ENCODE measurements at regions not wholly inside any gene's neighbourhood (a gene's known extent, or its start where the extent isn't known, plus 50 kb on each side); places are given as distances from the start of the nearest gene placed in this dataset.
A peak's percentile ranks its signal among the peaks of the same experiment; 100 is the strongest.

DNA sequence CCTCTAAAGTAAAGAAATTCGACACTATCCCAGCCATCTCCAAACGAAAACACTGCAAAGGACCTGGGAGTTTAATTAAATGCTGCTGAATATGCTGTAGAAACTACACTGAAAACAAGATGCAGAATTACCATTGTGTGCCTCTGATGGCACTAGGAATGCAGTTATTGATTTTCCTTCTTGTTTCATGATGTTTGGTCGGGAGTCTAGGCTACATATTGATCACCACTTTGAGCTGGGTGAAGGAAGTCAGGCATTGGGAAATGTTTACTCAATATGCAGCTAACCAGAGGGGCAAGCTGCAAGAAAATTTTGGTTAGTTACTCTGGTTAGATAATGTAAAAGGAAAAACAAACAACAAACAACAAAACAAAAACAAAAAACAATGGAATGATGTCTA, 650.7 kb upstream of the GALNTL6 start:
- no peak for DNase-seq (ENCODE audit: low read depth)

- DNase-seq (ENCODE audit: low read depth) = no peak
Observed at GRCh38 chr4:171157462-171158082, 655.6 kb upstream of the GALNTL6 start.

DNA sequence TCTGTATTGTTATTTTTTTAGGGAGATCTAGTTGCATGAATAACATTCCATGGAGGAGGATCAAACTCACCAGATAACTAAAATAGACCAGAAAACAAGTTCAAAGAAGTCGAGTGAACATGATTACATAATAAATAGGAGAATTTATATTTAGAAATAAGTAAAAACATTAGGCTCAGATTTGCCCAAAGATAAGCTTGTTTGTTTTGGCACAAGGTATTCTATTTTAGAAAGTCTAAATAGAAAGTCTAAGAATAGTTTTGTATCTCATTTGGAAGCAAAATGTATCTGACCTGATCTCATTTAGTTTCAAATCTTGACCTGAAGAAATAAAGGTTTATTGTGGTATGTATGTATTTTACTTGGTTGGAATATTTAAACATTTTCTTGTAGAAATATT, 670.6 kb upstream of the GALNTL6 start:
- no peak for DNase-seq (ENCODE audit: low read depth)

DNA sequence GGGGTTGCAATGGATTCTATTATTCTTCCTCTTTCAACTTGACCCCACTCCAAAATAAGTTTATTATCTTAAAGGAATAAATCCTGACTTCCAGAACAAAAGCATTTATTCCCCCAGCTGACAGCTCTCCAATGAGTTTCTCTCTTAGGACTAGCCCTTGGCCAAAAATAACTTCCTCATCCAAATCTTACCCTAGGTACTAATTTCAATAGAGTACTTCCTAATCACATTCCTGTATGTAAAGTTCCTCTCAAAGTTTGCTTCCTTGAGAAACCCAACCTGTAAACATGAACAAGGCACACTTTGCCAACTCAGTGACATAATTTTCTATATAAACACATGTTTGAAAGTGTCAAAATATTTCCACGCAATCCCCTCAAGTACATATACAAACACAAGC, 671.2 kb upstream of the GALNTL6 start:
- no peak for DNase-seq (ENCODE audit: low read depth)

DNA sequence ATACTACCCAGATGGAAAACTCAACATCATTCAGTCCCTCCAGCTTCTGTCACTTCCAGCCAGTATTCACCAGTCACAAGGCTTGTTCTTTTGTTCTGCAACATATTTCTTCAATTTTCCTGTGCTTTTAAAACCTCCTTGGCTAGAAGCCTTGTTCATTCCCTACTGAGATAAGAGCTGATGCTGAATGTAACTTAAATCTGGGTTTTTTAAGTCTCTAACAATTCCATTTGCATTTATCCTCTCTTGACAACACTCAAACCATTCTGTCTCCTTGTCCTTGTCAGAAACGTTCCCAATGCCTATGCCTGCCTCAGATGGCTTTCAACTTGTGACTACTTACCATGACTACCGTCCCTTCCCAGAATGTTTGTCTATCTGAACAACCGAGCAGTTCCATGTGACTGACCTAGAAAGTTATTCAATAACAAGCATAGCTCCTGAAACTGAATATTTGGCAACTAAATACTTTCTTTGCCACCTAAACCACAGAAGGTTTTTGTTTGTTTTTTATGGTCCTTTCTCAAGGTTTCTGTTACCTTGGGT, 682.9 kb upstream of the GALNTL6 start:
- no peak for DNase-seq (ENCODE audit: low read depth)

- DNase-seq (ENCODE audit: low read depth) = no peak
Observed at GRCh38 chr4:171118091-171118490, 695.1 kb upstream of the GALNTL6 start.

DNA sequence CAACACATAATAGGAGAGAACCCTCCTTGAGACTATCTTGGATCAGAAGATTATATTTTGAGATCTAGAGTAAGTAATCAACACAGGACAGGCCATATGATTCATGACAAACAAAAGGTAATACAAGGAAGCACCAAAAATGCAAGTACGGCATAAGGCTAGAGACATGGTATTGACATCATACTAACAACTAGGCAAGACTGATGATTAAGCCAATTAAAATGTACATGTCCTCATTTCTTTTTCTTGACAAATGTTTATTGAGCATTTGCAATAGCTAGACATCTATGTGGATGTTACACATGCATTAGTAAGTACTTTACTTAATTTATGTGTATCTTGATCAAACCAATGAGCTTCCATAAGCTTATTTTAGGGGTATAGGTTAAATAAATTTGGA, 695.7 kb upstream of the GALNTL6 start:
- DNase-seq (ENCODE audit: low read depth) = no peak

GRCh38 chr4:171101845-171102244, 711.4 kb upstream of the GALNTL6 start:
- no peak for DNase-seq (ENCODE audit: low read depth)

- DNase-seq (ENCODE audit: low read depth) = no peak
Observed at GRCh38 chr4:171087089-171087488, 726.1 kb upstream of the GALNTL6 start.

DNA sequence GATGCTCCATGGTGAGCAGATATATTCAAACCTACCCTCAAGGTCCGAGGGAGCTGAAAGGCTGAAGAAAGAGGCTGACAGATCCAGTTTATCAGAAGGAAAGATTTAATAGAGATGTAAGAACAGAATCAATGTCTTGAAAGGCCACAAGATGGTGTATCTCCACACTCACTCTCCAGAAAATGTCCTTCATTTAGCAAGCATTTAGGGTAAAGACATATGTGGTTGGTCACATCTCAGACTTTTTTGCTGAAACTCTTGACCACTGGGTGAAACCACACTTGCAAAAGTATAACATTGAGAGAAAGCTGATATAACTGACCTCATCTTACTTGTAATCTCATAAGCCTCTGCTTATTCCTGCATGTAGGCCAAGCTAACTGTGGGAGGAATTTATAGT, 745.8 kb upstream of the GALNTL6 start:
- DNase-seq (ENCODE audit: low read depth) = peak; percentile 1

- no peak for DNase-seq (ENCODE audit: low read depth)
Observed at GRCh38 chr4:171049380-171049779, 763.8 kb upstream of the GALNTL6 start.

DNA sequence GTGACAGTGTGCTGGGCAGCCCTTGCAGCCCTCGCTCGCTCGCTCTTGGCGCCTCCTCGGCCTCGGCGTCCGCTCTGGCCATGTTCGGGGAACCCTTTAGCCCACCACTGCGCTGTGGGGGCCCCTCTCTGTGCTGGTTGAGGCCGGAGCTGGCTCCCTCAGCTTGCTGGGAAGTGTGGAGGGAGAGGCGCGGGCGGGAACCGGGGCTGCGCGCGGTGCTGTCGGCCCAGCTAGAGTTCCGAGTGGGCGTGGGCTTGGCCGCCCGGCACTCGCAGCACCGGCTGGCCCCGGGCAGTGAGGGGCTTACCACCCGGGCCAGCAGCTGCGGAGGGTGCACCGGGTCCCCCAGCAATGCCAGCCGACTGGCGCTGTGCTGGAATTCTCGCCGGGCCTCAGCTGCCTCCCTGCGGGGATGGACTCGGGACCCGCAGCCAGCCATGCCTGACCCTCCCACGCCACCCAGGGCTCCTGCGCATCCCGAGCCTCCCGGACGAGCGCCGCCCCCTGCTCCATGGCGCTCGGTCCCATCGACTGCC, 770.1 kb upstream of the GALNTL6 start:
- no peak for DNase-seq (ENCODE audit: low read depth)

DNA sequence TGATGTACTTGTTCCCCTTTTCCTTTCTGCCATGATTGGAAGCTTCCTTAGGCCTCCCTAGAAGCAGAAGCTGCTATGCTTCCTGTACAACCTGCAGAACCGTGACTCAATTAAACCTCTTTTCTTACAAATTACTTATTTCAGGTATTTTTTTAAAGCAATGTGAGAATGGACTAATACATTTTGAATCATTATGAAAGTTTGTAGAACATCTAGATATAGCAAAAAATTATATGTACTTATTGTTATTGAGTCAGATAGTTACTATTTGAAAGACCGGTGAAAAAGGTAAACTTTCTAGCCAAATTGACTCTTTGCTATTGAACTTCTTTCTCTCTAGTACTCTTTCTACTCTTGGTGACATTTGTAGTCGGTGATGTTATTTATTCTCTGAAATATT, 777.3 kb upstream of the GALNTL6 start:
- no peak for DNase-seq (ENCODE audit: low read depth)

GRCh38 chr4:171031338-171031737, 781.9 kb upstream of the GALNTL6 start:
- no peak for DNase-seq (ENCODE audit: low read depth)

- DNase-seq (ENCODE audit: low read depth) = no peak
Observed at GRCh38 chr4:171025776-171026175, 787.4 kb upstream of the GALNTL6 start.

GRCh38 chr4:171025343-171025742, 787.9 kb upstream of the GALNTL6 start:
- DNase-seq (ENCODE audit: low read depth) = no peak

- DNase-seq (ENCODE audit: low read depth) = no peak
Observed at GRCh38 chr4:171024720-171025303, 788.4 kb upstream of the GALNTL6 start.

GRCh38 chr4:171022824-171023230, 790.4 kb upstream of the GALNTL6 start:
- no peak for DNase-seq (ENCODE audit: low read depth)

DNA sequence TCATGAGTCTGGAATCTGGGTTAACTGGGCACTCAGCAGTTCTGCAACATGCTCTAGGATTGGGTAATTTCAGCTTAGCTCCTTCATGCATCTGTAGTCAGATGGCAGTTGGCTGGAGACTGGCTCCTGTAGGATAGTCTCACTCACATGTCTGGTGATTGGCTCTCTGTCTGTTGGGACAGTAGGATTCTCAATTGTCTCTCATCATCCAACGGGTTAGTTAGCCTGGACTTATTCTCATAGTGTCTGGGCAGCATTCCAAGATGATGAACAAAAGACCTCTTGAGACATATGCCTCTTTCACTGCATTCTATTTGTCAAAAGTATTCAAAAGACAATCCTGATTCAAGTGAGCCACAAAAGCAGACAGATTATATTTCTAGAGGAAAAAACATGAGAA, 795.6 kb upstream of the GALNTL6 start:
- DNase-seq (ENCODE audit: low read depth) = no peak

DNA sequence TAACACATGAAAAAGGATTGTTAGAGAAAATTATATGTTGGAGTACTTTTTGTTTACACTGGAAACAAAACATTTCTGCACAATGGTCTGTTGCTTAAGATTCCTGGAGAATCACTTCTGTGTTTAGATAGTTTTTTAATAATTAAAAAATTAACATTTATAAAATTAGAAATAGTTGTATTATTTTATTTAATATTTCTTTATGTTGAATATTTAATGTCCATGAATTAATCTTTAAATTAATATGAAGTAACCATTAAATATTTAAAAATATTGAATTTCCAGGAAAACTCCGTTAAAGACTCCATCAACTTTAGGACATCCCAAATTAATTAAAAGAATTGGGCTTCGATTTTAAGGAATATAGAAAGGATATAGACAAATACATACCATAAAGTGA, 797.1 kb upstream of the GALNTL6 start:
- no peak for DNase-seq (ENCODE audit: low read depth)

GRCh38 chr4:171015441-171015840, 797.8 kb upstream of the GALNTL6 start:
- no peak for DNase-seq (ENCODE audit: low read depth)

DNA sequence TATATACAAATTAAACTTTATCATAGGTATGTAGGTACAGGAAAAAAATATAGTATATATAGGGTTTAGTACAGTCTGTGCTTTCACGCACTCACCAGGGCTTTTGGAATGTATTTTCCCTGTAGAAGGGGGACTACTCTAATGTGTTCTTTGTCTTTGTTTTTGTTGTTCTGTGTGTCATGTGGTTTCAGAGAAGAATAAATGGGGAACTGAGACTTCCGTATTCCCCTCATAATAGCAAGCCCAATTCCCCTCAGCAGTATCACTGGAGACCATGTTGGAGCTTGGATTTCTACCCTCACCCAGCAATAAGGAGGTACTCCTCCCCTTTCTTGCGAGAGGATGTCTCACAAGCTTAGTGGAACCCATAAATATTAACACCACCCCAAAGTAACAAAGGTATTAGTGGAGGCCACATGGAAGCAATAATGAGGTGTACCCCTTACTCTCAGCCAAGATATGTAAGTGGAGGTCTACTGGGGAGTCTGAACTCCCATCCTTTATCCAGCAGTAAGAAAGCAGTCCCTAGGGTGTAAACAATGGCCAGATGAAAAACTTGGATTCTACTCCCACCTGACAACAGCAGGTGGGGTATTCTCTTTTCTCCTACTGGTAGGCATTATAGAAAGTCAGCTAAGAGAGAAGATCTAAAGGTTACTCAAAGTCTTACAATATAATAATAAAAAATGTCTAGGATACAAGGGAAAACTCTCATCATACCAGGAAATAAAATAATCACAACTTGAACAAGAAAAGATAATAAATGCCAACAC, 805.4 kb upstream of the GALNTL6 start:
- DNase-seq (ENCODE audit: low read depth) = no peak

- DNase-seq (ENCODE audit: low read depth) = no peak
Observed at GRCh38 chr4:171002246-171002645, 811.0 kb upstream of the GALNTL6 start.

Data from non-pigmented ciliary epithelial cell (primary cell).